HG02763 (cell line): ENCODE measurements at regions not wholly inside any gene's neighbourhood (a gene's known extent, or its start where the extent isn't known, plus 50 kb on each side); places are given as distances from the start of the nearest gene placed in this dataset.
"Not testable (repeated sequence)": the region's sequence is repeated elsewhere in the genome, so short reads cannot be mapped to it uniquely, and the experiment has no call there.

Experiments used
- ATAC-seq: cut with Tn5 transposase; IDR thresholded peaks from one replicate; pipeline ENCODE4 v1.9.1; 2021; ENCODE audit warnings: mild to moderate bottlenecking, moderate library complexity; ENCODE audit not compliant: unreplicated experiment

- not testable (repeated sequence) for ATAC-seq
These were observed 66.2 kb downstream of the SYT15 start for GRCh38 chr10:46645110-46645509.

GRCh38 chr10:46646132-46646531, 67.2 kb downstream of the SYT15 start:
- not testable (repeated sequence) for ATAC-seq

GRCh38 chr10:46650967-46651366, 72.0 kb downstream of the SYT15 start:
- not testable (repeated sequence) for ATAC-seq

GRCh38 chr10:46657437-46657836, 78.5 kb downstream of the SYT15 start:
- ATAC-seq, result not testable (repeated sequence)

- ATAC-seq, result not testable (repeated sequence)
These were observed 81.3 kb downstream of the SYT15 start for GRCh38 chr10:46660027-46660834.

GRCh38 chr10:46660835-46661164, 81.9 kb downstream of the SYT15 start:
- ATAC-seq, result not testable (repeated sequence)

- ATAC-seq, result not testable (repeated sequence)
These were observed 86.6 kb downstream of the SYT15 start for GRCh38 chr10:46665536-46665935.

GRCh38 chr10:46668357-46668997, 89.5 kb downstream of the SYT15 start:
- not testable (repeated sequence) for ATAC-seq

- not testable (repeated sequence) for ATAC-seq
These were observed 99.0 kb downstream of the SYT15 start for GRCh38 chr10:46677836-46678435.

GRCh38 chr10:46691397-46691796, 112.5 kb downstream of the SYT15 start:
- ATAC-seq, result not testable (repeated sequence)

GRCh38 chr10:46693218-46693617, 114.3 kb downstream of the SYT15 start:
- not testable (repeated sequence) for ATAC-seq

- not testable (repeated sequence) for ATAC-seq
These were observed 138.3 kb downstream of the SYT15 start for GRCh38 chr10:46717264-46717663.

GRCh38 chr10:46718014-46718413, 139.1 kb downstream of the SYT15 start:
- not testable (repeated sequence) for ATAC-seq

GRCh38 chr10:46720386-46720785, 141.5 kb downstream of the SYT15 start:
- ATAC-seq, result not testable (repeated sequence)

- ATAC-seq, result not testable (repeated sequence)
These were observed 142.0 kb downstream of the SYT15 start for GRCh38 chr10:46720811-46721518.

GRCh38 chr10:46724258-46724657, 145.3 kb downstream of the SYT15 start:
- ATAC-seq, result not testable (repeated sequence)

- not testable (repeated sequence) for ATAC-seq
These were observed 149.4 kb downstream of the SYT15 start for GRCh38 chr10:46728359-46728758.

GRCh38 chr10:46730729-46731128, 151.8 kb downstream of the SYT15 start:
- not testable (repeated sequence) for ATAC-seq

- not testable (repeated sequence) for ATAC-seq
These were observed 154.8 kb downstream of the SYT15 start for GRCh38 chr10:46733635-46734261.

GRCh38 chr10:46734262-46734642, 155.3 kb downstream of the SYT15 start:
- ATAC-seq, result not testable (repeated sequence)

- ATAC-seq, result not testable (repeated sequence)
These were observed 161.0 kb downstream of the SYT15 start for GRCh38 chr10:46739919-46740318.
